Activated T-cell treated with anti-CD3 and anti-CD28 coated beads, Interleukin-2, amount 50 U/mL, for 72 hours (primary cell): ENCODE measurements at regions not wholly inside any gene's neighbourhood (a gene's known extent, or its start where the extent isn't known, plus 50 kb on each side); places are given as distances from the start of the nearest gene placed in this dataset.
A peak's percentile ranks its signal among the peaks of the same experiment; 100 is the strongest.

Experiments used
- ATAC-seq, 2 donors: fragments of 150-1000 bp; cut with Tn5 transposase; replicated peaks in 1 of 2; 2 replicates each; pipeline ENCODE4 v1.10.0; 2021; ENCODE audit warnings: moderate library complexity in 2 of 2, mild to moderate bottlenecking in 1 of 2
- DNase-seq, 2 donors: peaks; one replicate each; pipeline ENCODE4 v3.0.0; 2021 to 2022; ENCODE audit warnings: mixed read lengths in 1 of 2
- H3K27ac Mint-ChIP-seq: one replicate; pipeline ENCODE4 v1.8.0; 2022; ENCODE audit warnings: mild to moderate bottlenecking, moderate library complexity, mixed read lengths
- H3K27me3 Mint-ChIP-seq: one replicate; pipeline ENCODE4 v1.8.0; 2022; ENCODE audit warnings: low read depth, mixed read lengths
- H3K36me3 Mint-ChIP-seq, 2 donors: one replicate each; pipeline ENCODE4 v1.8.0; 2022; ENCODE audit warnings: mixed read lengths in 2 of 2, mild to moderate bottlenecking in 1 of 2; ENCODE audit not compliant: insufficient read depth in 2 of 2
- H3K4me1 Mint-ChIP-seq: one replicate; pipeline ENCODE4 v1.8.0; 2022; ENCODE audit warnings: low read depth, mixed read lengths
- H3K4me3 Mint-ChIP-seq, 2 donors: one replicate each; pipeline ENCODE4 v1.8.0; 2022; ENCODE audit warnings: mild to moderate bottlenecking in 2 of 2, mixed read lengths in 2 of 2, moderate library complexity in 2 of 2
- H3K9me3 Mint-ChIP-seq, 2 donors: one replicate each; pipeline ENCODE4 v1.8.0; 2022; ENCODE audit warnings: mixed read lengths in 2 of 2

DNA sequence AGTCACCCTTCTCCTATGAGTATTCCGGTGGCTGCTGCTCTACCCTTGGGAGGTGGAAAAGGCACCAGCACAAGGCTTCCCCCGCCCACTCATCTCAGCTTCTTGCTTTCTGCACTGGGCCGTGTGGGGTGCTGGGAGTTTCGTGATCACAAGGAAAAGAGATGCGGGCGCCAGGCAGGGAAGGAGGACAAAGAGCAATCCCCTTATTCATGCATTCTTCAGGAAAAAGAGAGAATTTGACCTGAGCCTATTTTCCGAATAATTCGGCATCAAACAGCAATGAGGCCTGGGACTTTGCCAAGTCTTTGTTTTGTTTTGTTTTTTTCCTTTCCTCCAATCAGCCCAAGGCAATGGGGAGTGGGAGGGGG lies 102.2 kb upstream of the LPP start:
- Mint-ChIP-seq H3K4me3 (no peak overlapping the region), H3K4me1 (peaks cover 22% of the 10 kb centered on the region), H3K27ac (no peak overlapping the region), H3K27me3 (no peaks in the 10 kb centered on the region), H3K36me3 (no peaks in the 10 kb centered on the region), H3K9me3 (no peaks in the 10 kb centered on the region)
- DNase-seq (no peak), ATAC-seq (no peak)

DNA sequence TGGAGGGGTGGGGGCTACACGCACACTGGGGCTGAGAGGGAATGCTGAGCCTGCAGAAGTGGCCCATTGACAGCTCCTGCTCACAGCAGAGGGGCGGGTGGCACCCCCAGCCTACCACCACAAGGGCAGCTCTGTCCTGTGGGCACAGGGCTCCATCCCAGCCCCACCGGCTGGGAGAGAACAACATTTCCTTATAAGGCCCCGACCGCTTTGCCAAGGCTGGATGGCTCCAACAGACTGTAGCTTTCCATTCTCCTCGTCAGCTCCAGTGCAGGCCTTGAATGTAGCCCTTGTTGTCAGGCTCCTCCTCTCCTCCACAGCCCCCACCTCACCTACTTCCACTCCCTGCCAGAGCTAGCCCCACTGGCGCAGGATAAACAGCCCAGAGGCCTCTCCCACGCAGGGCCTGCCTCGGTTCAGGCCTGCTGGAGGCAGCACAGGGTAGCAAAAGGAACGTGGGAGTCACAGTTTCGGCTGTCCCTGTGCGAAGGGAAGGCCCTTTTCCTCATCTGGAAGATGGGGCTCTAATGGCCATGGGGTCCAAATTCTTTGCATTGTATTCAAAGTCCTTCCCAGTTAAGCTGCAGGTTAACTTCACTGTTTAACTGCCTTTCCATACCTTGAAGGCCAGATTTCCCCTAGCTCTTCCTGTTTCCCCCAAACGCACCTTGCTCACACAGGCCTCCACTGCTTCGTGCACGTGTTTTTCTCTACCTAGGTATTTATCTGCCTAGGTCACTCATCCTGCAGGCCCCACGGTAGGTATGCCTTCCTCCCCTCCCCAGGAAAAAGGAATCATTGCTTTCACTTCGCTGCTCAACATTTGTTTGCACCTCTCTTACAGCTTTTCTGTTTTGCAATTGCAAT lies 101.6 kb upstream of the LPP start:
- no peak overlapping the region for H3K4me3 Mint-ChIP-seq

DNA sequence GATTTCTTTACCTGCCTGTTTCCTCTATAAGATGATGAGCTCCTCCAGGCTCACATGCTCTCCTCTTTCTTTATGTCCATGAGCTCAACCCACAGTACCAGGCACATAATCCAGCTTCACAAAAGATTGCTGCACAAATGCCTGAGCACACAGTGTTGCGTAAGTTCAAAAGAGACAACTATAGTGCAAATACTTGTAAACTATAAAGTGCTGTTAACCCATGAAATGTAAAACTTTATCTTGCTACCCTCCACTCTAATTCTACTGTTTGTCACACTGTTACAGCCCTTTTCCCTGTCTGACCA lies 101.0 kb upstream of the LPP start:
- Mint-ChIP-seq H3K27ac (no peak overlapping the region), H3K9me3 (no peaks in the 10 kb centered on the region), H3K36me3 (no peaks in the 10 kb centered on the region), H3K4me3 (no peak overlapping the region), H3K4me1 (peaks cover 22% of the 10 kb centered on the region), H3K27me3 (no peaks in the 10 kb centered on the region)
- no peak for DNase-seq
- ATAC-seq: no peak

More for the DNA sequence above, 101.6 kb upstream of the LPP start:
- H3K9me3 Mint-ChIP-seq: no peaks in the 10 kb centered on the region
- no peak overlapping the region for H3K27ac Mint-ChIP-seq
- peaks cover 22% of the 10 kb centered on the region for H3K4me1 Mint-ChIP-seq
- no peaks in the 10 kb centered on the region for H3K36me3 Mint-ChIP-seq
- no peaks in the 10 kb centered on the region for H3K27me3 Mint-ChIP-seq
- DNase-seq (no peak), ATAC-seq (no peak)

DNA sequence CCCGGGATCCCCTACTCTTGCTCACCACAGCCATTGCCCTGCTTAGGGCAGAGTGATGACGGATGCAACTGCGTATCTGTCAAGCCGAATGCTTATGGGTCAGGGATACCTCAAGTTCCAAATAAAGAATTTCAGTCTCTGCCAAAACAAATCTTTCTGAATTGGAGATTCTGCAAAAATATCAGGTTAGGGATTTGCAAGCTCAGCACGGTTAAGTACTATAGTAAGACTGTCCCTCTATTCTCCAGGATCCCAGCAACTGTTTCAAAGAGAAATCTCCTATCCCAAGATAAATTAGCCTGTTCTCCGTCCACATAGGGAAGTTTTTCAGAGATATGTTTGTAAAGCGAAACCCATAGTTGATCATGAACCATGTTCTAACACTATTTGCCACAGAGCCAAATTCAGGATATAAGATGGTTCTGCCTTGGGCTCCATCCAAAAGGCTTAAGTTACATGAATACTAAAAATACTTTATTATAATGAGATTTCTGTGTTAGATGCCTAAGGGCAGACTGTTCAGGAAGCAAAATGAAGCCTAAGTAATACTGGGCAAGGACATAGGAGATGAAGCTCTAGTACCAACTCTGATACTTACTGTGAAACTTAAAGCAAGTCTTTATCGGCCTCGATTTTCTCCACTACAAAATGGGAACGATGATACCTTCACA lies 100.1 kb upstream of the LPP start:
- peaks cover 22% of the 10 kb centered on the region for H3K4me1 Mint-ChIP-seq
- H3K4me3 Mint-ChIP-seq: no peak overlapping the region
- H3K27ac Mint-ChIP-seq: no peak overlapping the region
- H3K36me3 Mint-ChIP-seq: no peaks in the 10 kb centered on the region
- H3K27me3 Mint-ChIP-seq: no peaks in the 10 kb centered on the region
- ATAC-seq (no peak), DNase-seq (no peak)
- H3K9me3 Mint-ChIP-seq: no peaks in the 10 kb centered on the region

DNA sequence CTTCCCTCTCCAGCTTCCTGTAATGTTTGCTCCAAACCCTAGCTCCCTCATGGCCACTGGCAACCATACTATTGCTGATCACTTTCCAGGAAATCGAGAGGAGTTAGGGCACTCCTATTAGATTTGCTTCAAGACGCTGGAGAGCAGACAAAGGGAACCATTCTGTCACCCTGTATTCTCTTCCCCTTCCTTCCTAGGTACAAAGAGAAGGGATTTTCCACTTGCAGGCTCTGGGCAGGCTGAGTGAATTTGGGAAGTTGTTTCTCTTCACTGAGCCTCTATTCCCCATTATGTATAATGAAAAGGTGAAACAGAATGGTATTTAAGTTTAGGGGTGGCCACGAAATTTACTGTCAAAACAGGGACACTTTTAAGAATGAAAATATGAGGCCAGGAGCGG lies 99.4 kb upstream of the LPP start:
- H3K36me3 Mint-ChIP-seq: no peaks in the 10 kb centered on the region
- no peaks in the 10 kb centered on the region for H3K9me3 Mint-ChIP-seq
- DNase-seq (no peak), ATAC-seq (no peak)
- no peak overlapping the region for H3K4me3 Mint-ChIP-seq
- peaks cover 22% of the 10 kb centered on the region for H3K4me1 Mint-ChIP-seq
- H3K27ac Mint-ChIP-seq: no peak overlapping the region
- no peaks in the 10 kb centered on the region for H3K27me3 Mint-ChIP-seq

DNA sequence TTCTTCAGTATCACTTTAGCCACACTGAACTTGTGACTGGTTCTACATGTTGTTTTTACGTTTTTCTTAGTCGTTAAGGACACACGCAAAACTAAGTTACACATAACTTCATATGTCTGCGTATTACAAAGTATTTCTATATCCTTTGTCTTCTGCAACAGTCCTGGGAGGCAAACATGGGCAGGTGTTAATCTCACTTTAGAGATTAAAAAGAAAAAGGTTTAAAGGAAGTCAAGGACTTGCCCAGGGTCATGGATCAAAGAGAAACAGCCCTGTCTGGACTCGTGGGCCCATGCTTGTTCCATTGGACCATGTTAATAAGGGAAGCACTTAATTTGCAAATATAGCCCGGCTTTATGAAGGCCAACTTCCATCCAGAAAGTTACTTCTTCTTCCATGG lies 98.6 kb upstream of the LPP start:
- Mint-ChIP-seq H3K9me3 (no peaks in the 10 kb centered on the region), H3K27me3 (no peaks in the 10 kb centered on the region), H3K27ac (no peak overlapping the region), H3K4me1 (peaks cover 20% of the 10 kb centered on the region), H3K36me3 (no peaks in the 10 kb centered on the region), H3K4me3 (no peak overlapping the region)
- no peak for ATAC-seq
- DNase-seq: no peak

DNA sequence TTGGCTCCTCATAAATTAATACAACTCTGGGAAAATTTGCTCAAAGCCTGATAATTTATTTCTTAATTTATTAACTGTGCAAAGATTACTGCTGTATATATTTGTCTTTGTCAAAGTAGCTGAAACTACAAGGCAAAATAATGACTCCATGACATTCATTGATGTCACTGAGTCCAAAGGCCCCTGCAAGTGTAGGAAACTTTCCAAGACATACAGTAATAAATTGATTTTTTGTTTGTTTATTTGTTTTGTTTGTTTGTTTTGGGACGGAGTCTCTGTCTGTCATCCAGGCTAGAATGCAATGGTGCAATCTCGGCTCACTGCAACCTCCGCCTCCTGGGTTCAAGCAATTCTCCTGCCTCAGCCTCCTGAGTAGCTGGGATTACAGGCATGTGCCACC lies 96.8 kb upstream of the LPP start:
- Mint-ChIP-seq H3K4me1 (peaks cover 32% of the 10 kb centered on the region), H3K36me3 (no peaks in the 10 kb centered on the region), H3K4me3 (no peak overlapping the region), H3K27me3 (no peaks in the 10 kb centered on the region), H3K27ac (no peak overlapping the region), H3K9me3 (no peaks in the 10 kb centered on the region)
- DNase-seq: no peak
- no peak for ATAC-seq

DNA sequence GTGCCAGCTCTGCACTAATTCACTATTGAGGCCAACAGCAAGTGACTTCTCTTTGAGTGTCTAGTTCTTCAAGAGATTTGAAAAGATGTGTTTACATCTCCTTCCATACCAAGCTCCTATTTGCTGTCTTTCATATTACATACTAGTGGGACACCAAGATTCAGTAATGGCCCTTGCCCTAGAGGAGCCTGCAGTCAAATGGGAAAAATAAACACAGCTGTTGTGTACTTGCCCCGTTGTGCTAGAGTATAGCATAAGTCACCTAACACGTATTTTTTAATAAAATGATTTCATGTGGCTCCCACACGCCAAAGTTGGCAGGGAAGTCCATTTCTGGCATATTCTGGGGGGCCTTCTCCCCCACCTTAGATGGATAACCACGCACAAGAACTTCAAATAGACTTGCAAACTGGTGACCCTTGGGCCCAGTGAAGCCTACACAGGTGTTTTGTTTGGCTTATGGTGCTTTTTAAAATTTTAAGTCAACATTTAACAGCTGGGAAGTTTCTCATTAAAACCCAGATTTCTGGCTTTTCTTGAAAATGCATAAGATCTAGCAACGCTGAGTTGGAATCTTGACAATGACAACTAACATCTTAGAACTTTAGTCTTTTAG lies 95.3 kb upstream of the LPP start:
- no peak for ATAC-seq
- no peaks in the 10 kb centered on the region for H3K36me3 Mint-ChIP-seq
- H3K27ac Mint-ChIP-seq: no peak overlapping the region
- H3K27me3 Mint-ChIP-seq: no peaks in the 10 kb centered on the region
- H3K4me3 Mint-ChIP-seq: no peak overlapping the region
- no peaks in the 10 kb centered on the region for H3K9me3 Mint-ChIP-seq
- no peak for DNase-seq
- H3K4me1 Mint-ChIP-seq: peaks cover 36% of the 10 kb centered on the region

DNA sequence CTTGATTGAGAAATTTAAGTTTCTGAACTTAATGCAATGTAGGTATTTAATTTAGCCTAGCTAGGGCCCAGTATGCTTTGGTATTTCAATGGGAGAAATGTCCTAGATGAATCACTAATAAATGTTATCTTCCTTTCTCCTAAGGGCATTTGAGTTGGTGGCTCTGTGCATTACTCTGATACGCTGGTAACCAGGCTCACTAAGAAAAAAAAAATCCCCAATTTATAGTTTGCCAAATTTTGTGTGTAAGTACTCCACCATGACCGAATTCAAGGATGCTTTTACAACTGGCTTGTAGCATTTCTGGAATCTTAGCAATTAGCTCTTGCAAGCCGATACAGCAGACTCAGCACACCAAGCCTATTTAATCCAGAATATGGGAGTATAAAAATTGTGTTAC lies 94.6 kb upstream of the LPP start:
- Mint-ChIP-seq H3K4me3 (no peak overlapping the region), H3K36me3 (no peaks in the 10 kb centered on the region), H3K4me1 (peaks cover 43% of the 10 kb centered on the region), H3K27ac (no peak overlapping the region), H3K9me3 (no peaks in the 10 kb centered on the region), H3K27me3 (no peaks in the 10 kb centered on the region)
- DNase-seq: no peak
- no peak for ATAC-seq

DNA sequence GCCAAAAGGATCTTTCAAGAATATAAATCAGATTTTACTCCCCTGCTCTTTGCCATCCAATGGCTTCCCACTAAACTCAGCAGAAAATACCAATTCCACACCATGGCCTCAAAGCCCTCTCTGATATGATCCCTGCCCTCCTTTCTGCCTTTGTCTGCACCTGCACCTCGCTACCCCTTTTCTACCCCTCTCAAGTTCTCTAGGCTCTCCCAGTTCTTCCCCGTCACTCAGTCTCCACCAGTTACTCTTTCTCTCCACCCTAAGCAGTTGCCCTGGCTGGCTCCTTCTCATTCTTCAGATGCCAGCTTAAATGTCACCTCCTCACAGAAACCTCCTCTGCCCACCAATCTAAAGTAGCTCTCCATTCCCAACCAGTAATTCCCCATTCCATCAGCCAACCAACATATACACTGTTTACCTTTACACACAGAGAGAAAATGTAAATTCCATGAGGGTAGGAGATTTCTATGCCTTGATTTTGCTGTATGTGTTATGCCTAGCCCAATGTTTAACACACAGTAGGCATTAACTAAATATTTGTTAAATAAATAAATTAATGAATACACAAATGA lies 93.6 kb upstream of the LPP start:
- Mint-ChIP-seq H3K27me3 (no peaks in the 10 kb centered on the region), H3K27ac (peak overlapping the region; percentile 17), H3K9me3 (peaks cover 0 to 3% of the 10 kb centered on the region in 2 donors), H3K4me1 (peaks cover 47% of the 10 kb centered on the region), H3K4me3 (no peak overlapping the region), H3K36me3 (no peaks in the 10 kb centered on the region)
- DNase-seq (no peak), ATAC-seq (no peak)

DNA sequence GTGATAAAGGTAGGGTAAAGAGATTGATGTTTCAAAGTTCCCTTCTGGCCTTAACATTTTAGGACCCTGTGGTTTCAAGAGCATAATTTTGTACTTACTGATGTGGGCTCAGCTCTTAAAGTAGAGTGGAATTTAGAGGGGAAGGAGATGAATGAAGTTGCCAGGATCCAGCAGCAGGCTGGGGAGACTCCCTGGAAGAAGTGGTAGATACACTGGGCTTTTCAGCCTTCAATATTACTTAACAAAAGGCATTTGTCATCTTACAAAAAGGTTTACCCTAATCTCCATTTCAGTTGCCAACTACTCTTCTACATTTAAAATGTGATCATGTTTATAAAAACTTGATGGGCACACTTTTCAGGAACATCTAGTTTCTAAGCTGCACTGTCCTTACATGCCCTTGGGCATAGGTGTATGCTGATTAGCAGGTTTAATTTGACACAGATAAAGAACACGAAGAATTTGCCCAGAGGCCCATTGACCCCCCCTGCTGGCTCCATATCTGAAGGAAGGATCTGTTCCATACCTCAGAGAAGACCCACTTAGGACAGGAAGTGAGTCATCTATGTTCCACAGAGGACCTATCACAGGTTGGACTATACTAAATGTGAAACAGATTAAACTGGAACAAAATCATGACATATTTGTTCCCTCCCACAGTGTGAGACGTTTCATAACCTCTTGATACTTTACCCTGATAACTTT lies 93.0 kb upstream of the LPP start:
- peaks cover 0 to 3% of the 10 kb centered on the region in 2 donors for H3K9me3 Mint-ChIP-seq
- DNase-seq (peak; percentile 64 to 75), ATAC-seq (peak; percentile 99 to 100)
- peak overlapping the region; percentile 87 for H3K27ac Mint-ChIP-seq
- peak overlapping the region; percentile 73 to 78 for H3K4me3 Mint-ChIP-seq
- no peaks in the 10 kb centered on the region for H3K27me3 Mint-ChIP-seq
- H3K36me3 Mint-ChIP-seq: no peaks in the 10 kb centered on the region
- H3K4me1 Mint-ChIP-seq: peaks cover 47% of the 10 kb centered on the region

DNA sequence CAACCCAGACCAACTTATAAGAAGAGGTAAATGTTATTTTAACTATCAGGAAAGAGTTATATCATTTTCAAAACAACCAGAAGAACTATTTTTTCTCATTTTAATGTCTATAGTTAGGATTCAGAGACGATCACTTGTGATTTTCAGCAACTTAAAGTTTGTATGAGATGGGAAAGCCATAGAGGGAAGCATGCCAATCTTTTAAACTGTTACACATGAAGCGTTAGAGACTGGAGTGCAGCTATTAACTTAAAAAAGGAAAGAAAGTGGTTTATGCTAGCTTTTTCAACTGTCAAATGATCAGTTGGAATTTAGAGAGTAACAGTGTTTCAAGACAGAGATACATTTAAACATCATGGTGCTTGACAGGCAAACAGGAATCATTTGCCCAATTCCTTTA lies 91.7 kb upstream of the LPP start:
- Mint-ChIP-seq H3K9me3 (peaks cover 0 to 3% of the 10 kb centered on the region in 2 donors), H3K36me3 (no peaks in the 10 kb centered on the region), H3K27ac (peak overlapping the region; percentile 87), H3K4me3 (peak overlapping the region in 1 of 2 donors; percentile 73), H3K27me3 (no peaks in the 10 kb centered on the region), H3K4me1 (peaks cover 47% of the 10 kb centered on the region)
- ATAC-seq (no peak), DNase-seq (no peak)
